RWPE2 (cell line): ENCODE measurements at regions not wholly inside any gene's neighbourhood (a gene's known extent, or its start where the extent isn't known, plus 50 kb on each side); places are given as distances from the start of the nearest gene placed in this dataset.

ENCODE experiments used
- ATAC-seq: fragments of 200-7000 bp; cut with Tn5 transposase; 3 replicates; pipeline ENCODE4 v1.9.1; 2021; ENCODE audit warnings: low read depth
- DNase-seq: peaks from one replicate; pipeline ENCODE4 v3.0.0-alpha.2; 2020; ENCODE audit warnings: low spot score
- H3K27ac ChIP-seq: fragments of 450-650 bp; 2 replicates; pipeline ENCODE4 v1.5.1; 2017; ENCODE audit warnings: mild to moderate bottlenecking; ENCODE audit not compliant: poor library complexity, severe bottlenecking
- H3K27me3 ChIP-seq: fragments of 250-450 bp; sonication (Bioruptor Pico); 2 replicates; pipeline ENCODE4 v1.5.1; 2021; ENCODE audit warnings: mild to moderate bottlenecking, moderate library complexity; ENCODE audit not compliant: insufficient read depth, poor library complexity, severe bottlenecking
- H3K36me3 ChIP-seq: fragments of 250-450 bp; sonication (Bioruptor Pico); 2 replicates; pipeline ENCODE4 v1.5.1; 2020; ENCODE audit warnings: low read depth, mild to moderate bottlenecking, moderate library complexity
- H3K4me1 ChIP-seq: fragments of 250-450 bp; sonication (Bioruptor Pico); 2 replicates; pipeline ENCODE4 v1.5.1; 2021; ENCODE audit warnings: mild to moderate bottlenecking, moderate library complexity; ENCODE audit not compliant: insufficient read depth, poor library complexity, severe bottlenecking
- H3K4me3 ChIP-seq: fragments of 250-450 bp; sonication (Bioruptor Pico); 2 replicates; pipeline ENCODE4 v1.5.1; 2021; ENCODE audit warnings: mild to moderate bottlenecking, moderate library complexity; ENCODE audit not compliant: severe bottlenecking
- H3K9me3 ChIP-seq: fragments of 250-450 bp; sonication (Bioruptor Pico); 2 replicates; pipeline ENCODE4 v1.5.1; 2021; ENCODE audit warnings: mild to moderate bottlenecking, moderate library complexity; ENCODE audit not compliant: severe bottlenecking
- CTCF ChIP-seq: fragments of 450-650 bp; IDR thresholded peaks from one replicate; pipeline ENCODE4 v1.5.1; 2017; ENCODE audit warnings: mild to moderate bottlenecking, moderate library complexity; ENCODE audit not compliant: poor library complexity, severe bottlenecking

- DNase-seq (no peak), ATAC-seq (no peak)
- Histone ChIP-seq H3K27me3 (no peaks in the 10 kb centered on the region), H3K9me3 (no peaks in the 10 kb centered on the region), H3K4me3 (no peak overlapping the region), H3K27ac (no peak overlapping the region), H3K36me3 (no peaks in the 10 kb centered on the region), H3K4me1 (no peaks in the 10 kb centered on the region)
- TF ChIP-seq CTCF: no peak
These were observed 68.2 kb upstream of the XYLT1 start for GRCh38 chr16:17538927-17539326.

- H3K36me3 ChIP-seq: no peaks in the 10 kb centered on the region
- no peak overlapping the region for H3K27ac ChIP-seq
- ATAC-seq (no peak), DNase-seq (no peak)
- no peaks in the 10 kb centered on the region for H3K4me1 ChIP-seq
- no peaks in the 10 kb centered on the region for H3K27me3 ChIP-seq
- H3K9me3 ChIP-seq: no peaks in the 10 kb centered on the region
- no peak for TF ChIP-seq CTCF
- H3K4me3 ChIP-seq: no peak overlapping the region
These were observed 61.7 kb upstream of the XYLT1 start for GRCh38 chr16:17532338-17532995.

DNA sequence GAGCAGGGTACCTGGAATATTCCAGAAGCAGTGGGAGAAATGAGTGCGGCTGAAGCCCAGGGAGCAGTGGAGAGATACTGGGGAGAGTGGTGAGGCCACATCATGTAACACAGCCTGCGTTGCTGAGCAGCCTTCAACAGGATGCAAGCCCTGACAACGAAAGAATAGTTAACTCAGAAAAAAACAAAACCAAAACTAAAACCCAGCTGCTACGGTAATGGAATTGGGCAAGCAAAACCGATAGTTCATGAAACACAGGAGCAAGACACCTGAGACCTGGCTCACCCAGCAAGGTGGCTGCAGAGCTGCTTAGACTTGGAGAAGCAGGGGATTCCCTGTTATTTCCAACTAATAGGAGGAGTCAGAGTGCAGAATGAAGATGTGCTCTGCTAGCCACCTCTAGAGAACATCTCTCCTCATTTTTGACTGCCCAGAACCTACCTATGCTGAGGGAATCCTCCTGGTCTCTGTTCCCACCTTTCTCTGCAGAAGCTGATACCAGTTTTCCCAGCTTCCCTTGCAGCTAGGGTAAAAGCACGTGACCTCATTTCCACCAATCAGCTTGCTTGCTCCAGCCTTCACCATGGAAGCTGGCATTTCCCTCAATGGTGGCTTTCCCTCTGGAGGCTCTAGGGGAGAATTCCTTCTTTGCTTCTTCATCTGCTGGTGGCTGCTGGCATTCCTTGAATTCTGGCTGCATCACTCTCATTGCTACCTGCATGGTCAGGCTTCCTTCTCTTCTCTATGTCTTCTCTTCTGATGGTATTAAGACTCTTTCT is 59.4 kb upstream of the XYLT1 start:
- TF ChIP-seq CTCF: no peak
- no peaks in the 10 kb centered on the region for H3K27me3 ChIP-seq
- H3K4me1 ChIP-seq: no peaks in the 10 kb centered on the region
- no peaks in the 10 kb centered on the region for H3K36me3 ChIP-seq
- H3K9me3 ChIP-seq: no peaks in the 10 kb centered on the region
- ATAC-seq (no peak), DNase-seq (no peak)
- H3K27ac ChIP-seq: no peak overlapping the region
- no peak overlapping the region for H3K4me3 ChIP-seq

DNA sequence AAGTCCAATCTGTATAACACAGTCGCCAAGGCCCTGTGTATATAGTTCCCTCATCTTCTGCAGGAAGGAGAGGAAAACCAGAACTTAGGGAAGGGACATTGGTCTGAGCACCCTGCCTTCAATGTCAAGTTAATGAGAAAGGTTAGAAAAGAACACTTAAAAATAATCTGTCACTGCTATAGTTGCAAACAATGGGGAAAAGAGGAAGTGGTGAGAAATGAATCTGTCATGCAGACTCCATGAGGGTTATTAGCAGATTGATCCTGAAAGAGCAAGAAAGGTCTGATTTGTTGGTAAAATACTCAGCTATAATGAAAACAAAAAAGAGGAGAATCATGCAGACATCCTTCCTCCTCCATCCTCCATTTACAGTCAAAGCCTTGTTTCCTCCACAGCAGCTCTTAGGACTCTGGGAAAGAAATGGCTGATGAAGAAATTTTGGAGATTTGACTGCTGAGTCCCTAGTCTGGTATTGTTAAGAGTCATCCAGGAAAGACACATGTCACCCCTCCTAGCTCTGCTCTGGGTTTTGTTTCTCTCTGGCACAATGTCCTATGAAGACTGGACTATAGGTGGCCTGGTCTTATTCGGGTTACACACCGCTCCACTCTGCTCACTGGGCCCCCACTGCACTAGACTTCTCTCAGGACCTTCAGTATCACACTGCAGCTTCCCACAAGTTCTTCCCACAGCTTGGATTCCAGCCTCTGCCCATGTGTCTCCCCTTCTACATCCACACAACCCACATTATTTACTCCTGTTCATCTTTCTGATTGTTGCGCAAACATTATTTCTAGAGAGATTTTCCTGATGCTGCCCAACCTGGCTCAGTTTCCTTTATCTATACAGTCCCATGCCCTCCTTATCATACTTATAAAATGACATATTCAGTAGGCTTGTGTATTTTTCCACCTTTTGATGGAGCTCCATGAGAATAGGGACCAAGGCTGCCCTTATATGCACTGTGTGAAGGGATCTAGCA is 56.5 kb upstream of the XYLT1 start:
- ATAC-seq: no peak
- DNase-seq: no peak
- Histone ChIP-seq H3K27me3 (no peaks in the 10 kb centered on the region), H3K4me3 (no peak overlapping the region), H3K27ac (no peak overlapping the region), H3K4me1 (no peaks in the 10 kb centered on the region), H3K9me3 (no peaks in the 10 kb centered on the region), H3K36me3 (no peaks in the 10 kb centered on the region)
- no peak for TF ChIP-seq CTCF
